H1 (cell line): ENCODE measurements at regions not wholly inside any gene's neighbourhood (a gene's known extent, or its start where the extent isn't known, plus 50 kb on each side); places are given as distances from the start of the nearest gene placed in this dataset.

Experiments
- CHD7 ChIP-seq: fragments of 300-600 bp; sonication (generic); IDR thresholded peaks from 2 replicates; pipeline ENCODE4 v1.7.1; 2012; ENCODE audit warnings: low read length, moderate library complexity, mild to moderate bottlenecking, inconsistent platforms; ENCODE audit not compliant: insufficient replicate concordance
- CTCF ChIP-seq, 3 experiments: IDR thresholded peaks; 1 replicate in 2 of 3; 2 replicates in 1 of 3; pipeline versions ENCODE4 v1.5.1 to v1.6.1; 2011; ENCODE audit warnings: low read length in 3 of 3, mild to moderate bottlenecking in 3 of 3, inconsistent platforms in 2 of 3, low read depth in 1 of 3, moderate library complexity in 1 of 3; ENCODE audit not compliant: insufficient read depth in 1 of 3; ENCODE audit errors: control extremely low read depth in 1 of 3
- EZH2 ChIP-seq: fragments of 200-600 bp; sonication (generic); IDR thresholded peaks from 2 replicates; pipeline ENCODE4 v1.7.1; 2012; ENCODE audit warnings: low read depth, mild to moderate bottlenecking, moderate library complexity, low read length, inconsistent platforms; ENCODE audit not compliant: severe bottlenecking
- HDAC6 ChIP-seq: IDR thresholded peaks from one replicate; pipeline ENCODE4 v1.7.1; 2012; ENCODE audit warnings: low read depth, mild to moderate bottlenecking, inconsistent platforms, low read length, moderate library complexity
- NRF1 ChIP-seq: IDR thresholded peaks from 2 replicates; pipeline ENCODE4 v1.6.1; 2011; ENCODE audit warnings: mild to moderate bottlenecking, low read depth, low read length, improper control_type of control experiment
- SIN3A ChIP-seq, 2 experiments: IDR thresholded peaks in 1 of 2; conservative IDR thresholded peaks in 1 of 2; 2 replicates each; pipeline ENCODE4 v1.6.1; 2011 to 2012; ENCODE audit warnings: low read length in 2 of 2, improper control_type of control experiment in 1 of 2, low read depth in 1 of 2, mild to moderate bottlenecking in 1 of 2

- TF ChIP-seq CHD7: no peak
- TF ChIP-seq HDAC6: no peak
- no peak for TF ChIP-seq CTCF (IDR thresholded peaks at IDR 0.05; ENCODE audit: control extremely low read depth in 1 of 3, insufficient read depth in 1 of 3, low read depth in 1 of 3, low read length in 3 of 3)
- no peak for TF ChIP-seq EZH2
- no peak for TF ChIP-seq SIN3A (conservative IDR thresholded peaks at IDR 0.05 in 1 of 2, IDR thresholded peaks at IDR 0.05 in 1 of 2; ENCODE audit: low read depth in 1 of 2, low read length in 2 of 2)
- no peak for TF ChIP-seq NRF1
Measured at GRCh38 chr7:3150027-3150426, 106.4 kb upstream of the CARD11 start (continued).
